MCF 10A (cell line): ENCODE measurements at regions not wholly inside any gene's neighbourhood (a gene's known extent, or its start where the extent isn't known, plus 50 kb on each side); places are given as distances from the start of the nearest gene placed in this dataset.
A peak's percentile ranks its signal among the peaks of the same experiment; 100 is the strongest.
"Not testable (repeated sequence)": the region's sequence is repeated elsewhere in the genome, so short reads cannot be mapped to it uniquely, and the experiment has no call there.

Experiments used
- BruUV-seq: library from RNA; stranded (reverse); fragments of 400-500 nt; replicated peaks from 2 replicates; lab custom pipeline; 2021; lab: Mats Ljungman, UMichigan
- CTCF ChIA-PET: fragments of 300-600 bp; sonication (Branson Sonifier 250); formaldehyde crosslinking; extraction: SDS; loops from one replicate; lab custom pipeline; 2021; ENCODE audit warnings: antibody characterized with exemption, inconsistent platforms; lab: Yijun Ruan, JAX
- POLR2A ChIA-PET: fragments of 300-600, 350-650 bp; sonication (Branson Sonifier 250); formaldehyde crosslinking; extraction: SDS; loops from one replicate; lab custom pipeline; 2020; ENCODE audit warnings: antibody characterized with exemption, inconsistent platforms; lab: Yijun Ruan, JAX
- DNase-seq: peaks from one replicate; pipeline ENCODE4 v3.0.0-alpha.2; 2018; ENCODE audit not compliant: unreplicated experiment
- H3K27ac Mint-ChIP-seq: one replicate; pipeline ENCODE4 v1.8.0; 2022; ENCODE audit warnings: mild to moderate bottlenecking, low read depth, mixed read lengths; ENCODE audit not compliant: unreplicated experiment
- H3K27me3 Mint-ChIP-seq: one replicate; pipeline ENCODE4 v1.8.0; 2022; ENCODE audit warnings: mixed read lengths; ENCODE audit not compliant: insufficient read depth, unreplicated experiment
- H3K36me3 Mint-ChIP-seq: one replicate; pipeline ENCODE4 v1.8.0; 2022; ENCODE audit warnings: mild to moderate bottlenecking, moderate library complexity, mixed read lengths; ENCODE audit not compliant: insufficient read depth, unreplicated experiment
- H3K4me1 Mint-ChIP-seq: one replicate; pipeline ENCODE4 v1.8.0; 2022; ENCODE audit warnings: mixed read lengths; ENCODE audit not compliant: insufficient read depth, unreplicated experiment
- H3K4me3 Mint-ChIP-seq: one replicate; pipeline ENCODE4 v1.8.0; 2022; ENCODE audit warnings: mild to moderate bottlenecking, moderate library complexity, mixed read lengths; ENCODE audit not compliant: unreplicated experiment
- H3K9me3 Mint-ChIP-seq: one replicate; pipeline ENCODE4 v1.8.0; 2022; ENCODE audit warnings: mixed read lengths; ENCODE audit not compliant: unreplicated experiment
- intact Hi-C: fragments of 100-400 bp; cut with micrococcal nuclease; formaldehyde crosslinking; loops from 2 replicates; pipeline ENCODE4 v1.14.1; 2022
- TF ChIP-seq, protein P1 (sequence below): fragments of 200-600 bp; IDR thresholded peaks from one replicate; pipeline ENCODE4 v1.8.0; 2022; ENCODE audit warnings: antibody characterized with exemption, mild to moderate bottlenecking; ENCODE audit not compliant: unreplicated experiment

GRCh38 chr1:111052246-111052645 lies 87.6 kb downstream of the DRAM2 start:
- no peak overlapping the region for H3K4me3 Mint-ChIP-seq
- no peaks in the 10 kb centered on the region for H3K36me3 Mint-ChIP-seq
- H3K4me1 Mint-ChIP-seq = peaks cover 11% of the 10 kb centered on the region
- intact Hi-C loops = no loop called here
- H3K27me3 Mint-ChIP-seq = peaks cover 25% of the 10 kb centered on the region
- TF ChIP-seq, protein P1, sequence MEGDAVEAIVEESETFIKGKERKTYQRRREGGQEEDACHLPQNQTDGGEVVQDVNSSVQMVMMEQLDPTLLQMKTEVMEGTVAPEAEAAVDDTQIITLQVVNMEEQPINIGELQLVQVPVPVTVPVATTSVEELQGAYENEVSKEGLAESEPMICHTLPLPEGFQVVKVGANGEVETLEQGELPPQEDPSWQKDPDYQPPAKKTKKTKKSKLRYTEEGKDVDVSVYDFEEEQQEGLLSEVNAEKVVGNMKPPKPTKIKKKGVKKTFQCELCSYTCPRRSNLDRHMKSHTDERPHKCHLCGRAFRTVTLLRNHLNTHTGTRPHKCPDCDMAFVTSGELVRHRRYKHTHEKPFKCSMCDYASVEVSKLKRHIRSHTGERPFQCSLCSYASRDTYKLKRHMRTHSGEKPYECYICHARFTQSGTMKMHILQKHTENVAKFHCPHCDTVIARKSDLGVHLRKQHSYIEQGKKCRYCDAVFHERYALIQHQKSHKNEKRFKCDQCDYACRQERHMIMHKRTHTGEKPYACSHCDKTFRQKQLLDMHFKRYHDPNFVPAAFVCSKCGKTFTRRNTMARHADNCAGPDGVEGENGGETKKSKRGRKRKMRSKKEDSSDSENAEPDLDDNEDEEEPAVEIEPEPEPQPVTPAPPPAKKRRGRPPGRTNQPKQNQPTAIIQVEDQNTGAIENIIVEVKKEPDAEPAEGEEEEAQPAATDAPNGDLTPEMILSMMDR = no peak
- H3K9me3 Mint-ChIP-seq = peaks cover 20% of the 10 kb centered on the region
- peak; percentile 28 for DNase-seq
- ChIA-PET CTCF (interaction anchor here (0.6 to 1.6 kb wide), 6 partner anchors 22 to 519 kb away, joined by 3 to 9 read pairs (median 3); no protein-coding TSS in a partner anchor), POLR2A (interaction anchor here (0.6 to 1.0 kb wide), 4 partner anchors 20 to 1121 kb away, joined by 3 to 4 read pairs (median 3); no protein-coding TSS in a partner anchor)
- no peak overlapping the region for H3K27ac Mint-ChIP-seq
- BruUV-seq = no TSS peak

GRCh38 chr1:111048253-111048652 lies 84.5 kb upstream of the LRIF1 start:
- H3K9me3 Mint-ChIP-seq, intact Hi-C loops, H3K27ac Mint-ChIP-seq, POLR2A ChIA-PET, H3K27me3 Mint-ChIP-seq, BruUV-seq, H3K36me3 Mint-ChIP-seq, H3K4me3 Mint-ChIP-seq, DNase-seq: not testable (repeated sequence)
- H3K4me1 Mint-ChIP-seq = peaks cover 11% of the 10 kb centered on the region
- CTCF ChIA-PET = interaction anchor here (0.6 to 0.9 kb wide), 2 partner anchors 18 to 589 kb away, joined by 3 to 4 read pairs; no protein-coding TSS in a partner anchor

DNA sequence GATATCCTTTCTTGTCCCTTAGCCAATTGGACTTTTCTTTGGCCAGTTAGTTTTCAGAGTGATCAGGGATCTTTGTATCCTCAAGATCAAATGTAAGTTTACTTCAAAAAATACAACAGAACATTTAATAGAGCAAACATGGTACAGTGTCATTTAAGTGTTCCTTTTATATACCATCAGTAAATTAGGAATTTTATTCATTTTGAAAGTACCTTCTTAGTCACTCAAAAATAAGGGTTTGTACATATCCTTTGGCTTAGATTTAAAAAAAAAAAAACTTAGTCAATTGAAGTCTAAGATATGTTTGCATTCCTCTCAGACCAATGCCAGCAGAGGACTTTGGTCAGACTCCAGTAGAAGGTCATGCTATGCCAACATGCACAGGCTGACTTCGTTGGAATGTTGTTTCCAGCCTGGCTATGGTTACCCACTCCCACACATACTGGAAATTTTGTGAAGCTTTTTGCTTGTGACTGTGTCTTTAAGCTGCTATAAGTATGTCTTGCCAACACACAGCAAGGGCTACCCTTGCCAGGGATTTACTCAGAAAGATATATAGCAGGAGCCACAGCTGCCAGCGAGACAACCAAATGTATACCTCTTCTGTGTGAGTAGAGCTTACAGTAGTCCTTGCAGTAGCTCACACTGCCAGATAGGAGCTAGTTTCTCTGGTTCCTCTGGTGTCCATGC lies 81.5 kb upstream of the LRIF1 start:
- TF ChIP-seq, protein P1 = no peak
- BruUV-seq = no TSS peak
- no peak overlapping the region for H3K4me3 Mint-ChIP-seq
- intact Hi-C loops = no loop called here
- no peak for DNase-seq
- H3K36me3 Mint-ChIP-seq = no peaks in the 10 kb centered on the region
- H3K9me3 Mint-ChIP-seq = peaks cover 1% of the 10 kb centered on the region
- CTCF ChIA-PET = interaction anchor here (0.7 to 3.1 kb wide), 4 partner anchors 10 to 138 kb away, joined by 3 to 18 read pairs (median 6); no protein-coding TSS in a partner anchor
- H3K4me1 Mint-ChIP-seq = no peaks in the 10 kb centered on the region
- no peaks in the 10 kb centered on the region for H3K27me3 Mint-ChIP-seq
- POLR2A ChIA-PET = interaction anchor here (1.2 kb wide), 1 partner anchor 94 kb away, joined by 3 read pairs; no protein-coding TSS in a partner anchor
- no peak overlapping the region for H3K27ac Mint-ChIP-seq

DNA sequence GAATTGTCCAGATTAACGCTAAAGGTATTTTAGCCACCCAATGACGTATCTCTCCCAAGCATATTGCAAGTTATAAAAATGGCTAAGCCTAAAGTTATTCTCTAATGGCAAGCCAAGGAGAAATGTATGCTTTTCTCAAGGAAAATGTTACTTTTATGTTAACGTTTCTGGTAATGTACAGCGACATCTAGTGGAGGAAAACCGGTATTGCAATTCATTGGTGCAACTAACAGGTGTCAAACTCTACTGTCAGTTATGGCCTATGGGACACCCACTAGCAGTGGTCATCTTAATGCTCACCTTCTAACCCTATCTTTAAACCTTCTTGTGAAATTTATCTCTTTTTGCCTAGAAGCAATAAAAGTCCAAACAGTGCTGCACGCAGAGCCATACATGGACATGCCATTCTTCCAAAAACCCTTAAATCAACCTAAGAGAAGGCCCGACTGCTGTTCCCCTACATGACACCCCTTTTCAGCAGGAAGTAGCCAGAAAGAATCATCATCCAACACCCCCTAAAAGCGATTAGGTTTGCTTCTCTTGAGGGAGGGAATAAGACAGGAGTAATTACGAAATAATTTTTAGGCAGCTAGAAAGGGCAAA lies 68.7 kb upstream of the LRIF1 start:
- ChIA-PET CTCF (interaction anchor here (0.6 to 1.3 kb wide), 7 partner anchors 9 to 446 kb away, joined by 3 to 12 read pairs (median 4); no protein-coding TSS in a partner anchor), POLR2A (no interaction called here)
- H3K36me3 Mint-ChIP-seq = no peaks in the 10 kb centered on the region
- no peak overlapping the region for H3K4me3 Mint-ChIP-seq
- intact Hi-C loops = loop anchor here (2.0 kb wide), 2 partner anchors 108 to 302 kb away; partner anchors contain the start of genes CEPT1 and DRAM2
- peak; percentile 53 for DNase-seq
- TF ChIP-seq, protein P1 = peak; percentile 75
- H3K4me1 Mint-ChIP-seq = peaks cover 5% of the 10 kb centered on the region
- H3K27me3 Mint-ChIP-seq = peaks cover 12% of the 10 kb centered on the region
- H3K9me3 Mint-ChIP-seq = peaks cover 22% of the 10 kb centered on the region
- H3K27ac Mint-ChIP-seq = no peak overlapping the region
- BruUV-seq = no TSS peak
